ENCODE measurements at regions not wholly inside any gene's neighbourhood (a gene's known extent, or its start where the extent isn't known, plus 50 kb on each side); places are given as distances from the start of the nearest gene placed in this dataset.

DNA sequence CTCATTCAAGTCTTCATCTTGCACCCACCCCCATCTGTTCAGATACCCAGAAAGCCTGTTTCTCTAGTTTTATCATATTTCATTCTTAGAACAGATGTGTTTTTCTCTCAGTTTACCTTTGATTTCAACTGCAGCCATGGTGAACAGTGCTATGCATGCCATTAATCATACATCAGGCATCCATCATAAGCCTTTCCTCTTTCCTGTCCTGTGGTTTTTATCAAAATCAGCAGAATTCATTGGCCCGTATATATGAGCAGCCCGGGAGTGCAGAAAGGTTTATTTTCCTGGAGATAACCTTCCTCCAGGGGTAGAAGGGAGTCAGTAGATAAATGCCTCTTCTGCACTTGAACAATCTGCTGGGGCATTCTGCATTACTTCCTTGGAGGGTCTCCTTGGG is 65.7 kb downstream of the IL21 start:
- Histone ChIP-seq H3K36me3 (ENCODE audit: control insufficient read depth in 4 of 4, insufficient read depth in 4 of 4, low read length in 3 of 4) (no peaks in the 10 kb centered on the region), H3K4me1 (ENCODE audit: control extremely low read depth in 1 of 4, control insufficient read depth in 4 of 4, insufficient read depth in 4 of 4, low read length in 3 of 4) (peaks cover 0 to 7% (median 2%) of the 10 kb centered on the region in 4 experiments), H3K4me3 (ENCODE audit: control insufficient read depth in 1 of 7, extremely low read depth in 1 of 7, insufficient read depth in 4 of 7, low read depth in 2 of 7, low read length in 6 of 7) (no peak overlapping the region), H3K27me3 (replicated peaks in 2 of 5; ENCODE audit: control insufficient read depth in 4 of 5, insufficient read depth in 5 of 5, low read length in 4 of 5) (peaks cover 5 to 57% (median 8%) of the 10 kb centered on the region in 5 experiments), H3K9me3 (ENCODE audit: control extremely low read depth in 1 of 5, control insufficient read depth in 4 of 5, insufficient read depth in 2 of 5, low read depth in 1 of 5, low read length in 4 of 5) (peaks cover 0 to 2% (median 0%) of the 10 kb centered on the region in 5 experiments), H3K27ac (ENCODE audit: insufficient read depth in 1 of 2, low read depth in 1 of 2, low read length in 2 of 2, poor library complexity in 1 of 2, severe bottlenecking in 2 of 2) (no peak overlapping the region)
- DNase-seq, result peak in 2 of 3 donors; percentile 12 to 13
- CTCF ChIA-PET, result no interaction called here
- WGBS (ENCODE audit: insufficient coverage), result 0% methylated on average over 2 of the region's 2 CpGs
- POLR2A ChIA-PET, result no interaction called here

DNA sequence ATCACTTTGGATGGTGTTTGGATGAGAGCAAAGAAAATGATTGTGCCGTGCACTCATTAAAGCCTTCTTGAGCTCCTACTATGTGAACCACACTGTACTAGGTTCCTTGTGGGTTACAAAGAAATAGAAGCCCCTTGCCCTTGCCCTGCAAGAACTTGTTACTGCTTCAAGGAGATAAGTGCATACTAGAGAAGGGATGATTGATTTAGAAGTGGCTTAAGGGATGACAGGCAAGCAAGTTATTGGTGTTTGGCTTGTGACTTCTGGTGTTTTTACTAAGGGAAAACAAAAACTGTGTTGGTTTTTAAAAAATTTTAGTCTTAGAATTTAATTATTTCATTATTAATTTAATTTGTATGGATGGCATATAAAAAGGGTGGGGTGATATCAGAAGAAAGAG is 67.4 kb downstream of the IL21 start:
- DNase-seq, result no peak
- Histone ChIP-seq H3K9me3 (ENCODE audit: control extremely low read depth in 1 of 5, control insufficient read depth in 4 of 5, insufficient read depth in 2 of 5, low read depth in 1 of 5, low read length in 4 of 5) (peaks cover 0 to 2% (median 0%) of the 10 kb centered on the region in 5 experiments), H3K36me3 (ENCODE audit: control insufficient read depth in 4 of 4, insufficient read depth in 4 of 4, low read length in 3 of 4) (no peaks in the 10 kb centered on the region), H3K4me1 (ENCODE audit: control extremely low read depth in 1 of 4, control insufficient read depth in 4 of 4, insufficient read depth in 4 of 4, low read length in 3 of 4) (peaks cover 0 to 7% (median 2%) of the 10 kb centered on the region in 4 experiments), H3K27ac (ENCODE audit: insufficient read depth in 1 of 2, low read depth in 1 of 2, low read length in 2 of 2, poor library complexity in 1 of 2, severe bottlenecking in 2 of 2) (no peak overlapping the region), H3K4me3 (ENCODE audit: control insufficient read depth in 1 of 7, extremely low read depth in 1 of 7, insufficient read depth in 4 of 7, low read depth in 2 of 7, low read length in 6 of 7) (no peak overlapping the region), H3K27me3 (replicated peaks in 2 of 5; ENCODE audit: control insufficient read depth in 4 of 5, insufficient read depth in 5 of 5, low read length in 4 of 5) (peaks cover 5 to 51% (median 14%) of the 10 kb centered on the region in 5 experiments)
- no CpG with 5 or more reads among the region's 1 CpG for WGBS (ENCODE audit: insufficient coverage)
- ChIA-PET POLR2A (no interaction called here), CTCF (no interaction called here)

DNA sequence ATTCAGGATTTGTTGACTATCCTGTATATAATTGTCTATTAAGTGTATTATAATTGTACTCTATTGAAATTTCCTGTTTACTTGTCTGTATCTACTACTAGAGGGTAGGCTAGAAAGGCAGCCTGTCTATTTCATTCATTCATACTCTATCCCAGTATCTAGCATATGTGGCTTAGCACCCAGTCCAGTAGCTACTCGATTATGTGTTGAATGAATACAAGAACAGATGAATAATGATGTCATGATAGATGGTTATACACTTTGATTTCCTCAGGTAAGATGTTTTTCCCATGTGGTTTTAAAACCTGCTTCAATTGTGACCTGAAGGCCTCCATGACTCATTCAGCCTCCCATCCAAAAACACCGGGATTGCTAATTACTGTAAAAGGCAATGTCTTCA is 68.0 kb downstream of the IL21 start:
- WGBS (ENCODE audit: insufficient coverage), result 100% methylated on average over 1 of the region's 2 CpGs
- ChIA-PET CTCF (no interaction called here), POLR2A (no interaction called here)
- peaks cover 0 to 2% (median 0%) of the 10 kb centered on the region in 5 experiments for H3K9me3 ChIP-seq (ENCODE audit: control extremely low read depth in 1 of 5, control insufficient read depth in 4 of 5, insufficient read depth in 2 of 5, low read depth in 1 of 5, low read length in 4 of 5)
- H3K27me3 ChIP-seq (replicated peaks in 2 of 5; ENCODE audit: control insufficient read depth in 4 of 5, insufficient read depth in 5 of 5, low read length in 4 of 5), result peaks cover 2 to 51% (median 14%) of the 10 kb centered on the region in 5 experiments
- H3K27ac ChIP-seq (ENCODE audit: insufficient read depth in 1 of 2, low read depth in 1 of 2, low read length in 2 of 2, poor library complexity in 1 of 2, severe bottlenecking in 2 of 2), result no peak overlapping the region
- H3K36me3 ChIP-seq (ENCODE audit: control insufficient read depth in 4 of 4, insufficient read depth in 4 of 4, low read length in 3 of 4), result no peaks in the 10 kb centered on the region
- H3K4me3 ChIP-seq (ENCODE audit: control insufficient read depth in 1 of 7, extremely low read depth in 1 of 7, insufficient read depth in 4 of 7, low read depth in 2 of 7, low read length in 6 of 7), result no peak overlapping the region
- peaks cover 0 to 7% (median 2%) of the 10 kb centered on the region in 4 experiments for H3K4me1 ChIP-seq (ENCODE audit: control extremely low read depth in 1 of 4, control insufficient read depth in 4 of 4, insufficient read depth in 4 of 4, low read length in 3 of 4)
- DNase-seq, result no peak

DNA sequence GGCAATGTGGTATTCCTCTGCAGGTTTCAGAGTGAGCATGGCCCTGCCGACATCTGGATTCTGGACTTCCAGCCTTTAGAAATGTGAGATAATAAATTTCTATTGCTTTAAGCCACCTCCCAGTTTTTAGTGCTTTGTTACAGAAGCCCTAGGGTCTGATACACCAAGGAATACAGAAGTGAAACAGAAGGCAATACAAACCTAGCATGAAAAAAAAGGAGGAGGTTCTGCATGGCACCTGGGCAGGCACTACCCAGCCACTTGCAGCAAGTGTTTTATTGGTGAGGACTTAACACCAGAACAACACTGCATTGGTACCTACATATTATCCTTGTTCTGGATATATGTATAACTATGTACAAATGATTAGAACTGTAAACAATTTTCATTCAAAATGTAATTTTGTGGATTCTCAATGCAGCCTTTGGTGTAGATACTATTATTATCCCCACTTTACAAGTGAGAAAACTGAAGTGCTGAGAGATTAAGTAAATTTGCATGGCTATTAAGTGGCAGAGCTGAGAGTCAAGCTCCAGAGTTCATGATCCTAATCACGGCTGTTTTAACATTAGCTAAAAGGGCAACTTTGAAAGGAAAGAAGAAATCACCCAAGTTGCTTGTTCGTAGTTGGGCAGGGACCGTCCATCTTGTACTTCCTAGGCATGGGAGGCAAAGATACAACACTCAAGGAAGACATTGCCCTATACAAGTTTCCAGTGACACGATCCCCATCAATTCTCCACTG is 71.8 kb downstream of the IL21 start:
- Histone ChIP-seq H3K4me3 (ENCODE audit: control insufficient read depth in 1 of 7, extremely low read depth in 1 of 7, insufficient read depth in 4 of 7, low read depth in 2 of 7, low read length in 6 of 7) (no peak overlapping the region), H3K4me1 (ENCODE audit: control extremely low read depth in 1 of 4, control insufficient read depth in 4 of 4, insufficient read depth in 4 of 4, low read length in 3 of 4) (no peaks in the 10 kb centered on the region), H3K27me3 (replicated peaks in 2 of 5; ENCODE audit: control insufficient read depth in 4 of 5, insufficient read depth in 5 of 5, low read length in 4 of 5) (peaks cover 3 to 60% (median 18%) of the 10 kb centered on the region in 5 experiments), H3K9me3 (ENCODE audit: control extremely low read depth in 1 of 5, control insufficient read depth in 4 of 5, insufficient read depth in 2 of 5, low read depth in 1 of 5, low read length in 4 of 5) (peaks cover 0 to 2% (median 1%) of the 10 kb centered on the region in 5 experiments), H3K36me3 (ENCODE audit: control insufficient read depth in 4 of 4, insufficient read depth in 4 of 4, low read length in 3 of 4) (no peaks in the 10 kb centered on the region), H3K27ac (ENCODE audit: insufficient read depth in 1 of 2, low read depth in 1 of 2, low read length in 2 of 2, poor library complexity in 1 of 2, severe bottlenecking in 2 of 2) (no peak overlapping the region)
- no peak for DNase-seq
- 100% methylated on average over 4 of the region's 5 CpGs for WGBS (ENCODE audit: insufficient coverage)
- ChIA-PET POLR2A (no interaction called here), CTCF (no interaction called here)

DNA sequence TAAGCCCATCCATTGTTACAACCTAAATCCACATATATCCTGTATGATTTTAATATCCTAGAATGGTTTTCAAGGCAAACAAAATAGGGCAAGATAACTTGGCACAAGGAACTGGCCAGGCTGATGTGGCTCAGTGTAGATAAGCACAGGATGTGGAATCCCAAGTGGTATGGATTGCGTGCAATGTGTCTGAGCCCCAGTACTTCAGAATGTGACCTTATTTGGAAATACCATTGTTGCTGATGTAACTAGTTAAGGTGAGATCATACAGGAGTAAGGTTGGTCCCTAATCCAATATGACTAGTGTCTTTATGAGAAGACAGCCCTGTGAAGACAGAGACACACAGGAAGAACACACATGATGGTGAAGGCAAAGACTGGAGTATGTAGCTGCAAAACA is 72.4 kb downstream of the IL21 start:
- no peaks in the 10 kb centered on the region for H3K4me1 ChIP-seq (ENCODE audit: control extremely low read depth in 1 of 4, control insufficient read depth in 4 of 4, insufficient read depth in 4 of 4, low read length in 3 of 4)
- peaks cover 0 to 3% (median 2%) of the 10 kb centered on the region in 5 experiments for H3K9me3 ChIP-seq (ENCODE audit: control extremely low read depth in 1 of 5, control insufficient read depth in 4 of 5, insufficient read depth in 2 of 5, low read depth in 1 of 5, low read length in 4 of 5)
- ChIA-PET CTCF (no interaction called here), POLR2A (no interaction called here)
- H3K4me3 ChIP-seq (ENCODE audit: control insufficient read depth in 1 of 7, extremely low read depth in 1 of 7, insufficient read depth in 4 of 7, low read depth in 2 of 7, low read length in 6 of 7), result no peak overlapping the region
- 80% methylated on average over 1 of the region's 1 CpG for WGBS (ENCODE audit: insufficient coverage)
- no peak overlapping the region for H3K27ac ChIP-seq (ENCODE audit: insufficient read depth in 1 of 2, low read depth in 1 of 2, low read length in 2 of 2, poor library complexity in 1 of 2, severe bottlenecking in 2 of 2)
- H3K27me3 ChIP-seq (replicated peaks in 2 of 5; ENCODE audit: control insufficient read depth in 4 of 5, insufficient read depth in 5 of 5, low read length in 4 of 5), result peaks cover 3 to 58% (median 14%) of the 10 kb centered on the region in 5 experiments
- no peaks in the 10 kb centered on the region for H3K36me3 ChIP-seq (ENCODE audit: control insufficient read depth in 4 of 4, insufficient read depth in 4 of 4, low read length in 3 of 4)
- DNase-seq, result no peak

DNA sequence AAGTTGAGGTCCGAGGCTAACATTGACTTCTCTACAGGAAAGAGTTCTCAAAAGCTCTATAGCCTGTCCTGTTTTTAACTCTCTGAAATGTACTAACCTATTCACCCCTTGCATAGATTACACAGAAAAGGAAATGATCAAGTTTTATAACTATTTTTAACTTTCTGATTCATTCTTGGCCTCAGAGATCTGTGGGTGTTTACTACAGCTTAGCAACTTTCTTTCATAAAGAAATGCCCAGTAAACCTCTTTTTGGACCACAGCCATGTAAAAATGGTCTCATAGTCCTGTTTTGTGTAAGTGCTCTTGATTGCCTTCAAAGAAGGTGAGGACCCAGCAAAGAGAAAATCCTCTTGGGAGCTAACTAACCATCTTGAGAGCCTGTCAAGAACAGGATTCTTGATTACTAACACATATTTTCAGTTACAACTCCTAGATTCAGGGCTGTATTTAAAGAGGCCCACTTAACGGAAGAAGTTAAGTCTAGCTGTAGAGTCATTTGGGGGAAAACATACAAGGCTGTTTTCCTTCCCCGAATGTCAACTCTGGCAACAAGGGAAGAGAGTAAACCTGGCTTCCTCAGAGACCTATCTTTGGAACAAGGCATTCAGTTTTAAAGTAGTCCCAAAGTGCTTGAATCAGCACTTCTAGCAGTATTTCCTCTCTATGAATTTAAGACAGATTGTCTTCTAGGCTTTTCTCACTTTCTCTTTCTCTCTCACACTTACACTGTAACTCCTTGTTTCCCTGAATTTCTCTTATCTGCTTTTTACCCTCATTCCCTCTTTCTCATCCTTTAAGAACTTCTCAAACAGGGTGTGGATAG is 78.2 kb downstream of the IL21 start:
- CTCF ChIA-PET, result interaction anchor here (0.8 kb wide), 1 partner anchor 14 kb away, joined by 3 read pairs; no protein-coding TSS in a partner anchor
- peaks cover 0 to 4% (median 0%) of the 10 kb centered on the region in 4 experiments for H3K4me1 ChIP-seq (ENCODE audit: control extremely low read depth in 1 of 4, control insufficient read depth in 4 of 4, insufficient read depth in 4 of 4, low read length in 3 of 4)
- no peak overlapping the region for H3K4me3 ChIP-seq (ENCODE audit: control insufficient read depth in 1 of 7, extremely low read depth in 1 of 7, insufficient read depth in 4 of 7, low read depth in 2 of 7, low read length in 6 of 7)
- 67% methylated on average over 3 of the region's 3 CpGs for WGBS (ENCODE audit: insufficient coverage)
- no peak overlapping the region for H3K27ac ChIP-seq (ENCODE audit: insufficient read depth in 1 of 2, low read depth in 1 of 2, low read length in 2 of 2, poor library complexity in 1 of 2, severe bottlenecking in 2 of 2)
- POLR2A ChIA-PET, result no interaction called here
- H3K36me3 ChIP-seq (ENCODE audit: control insufficient read depth in 4 of 4, insufficient read depth in 4 of 4, low read length in 3 of 4), result no peaks in the 10 kb centered on the region
- peaks cover 0 to 19% (median 11%) of the 10 kb centered on the region in 5 experiments for H3K9me3 ChIP-seq (ENCODE audit: control extremely low read depth in 1 of 5, control insufficient read depth in 4 of 5, insufficient read depth in 2 of 5, low read depth in 1 of 5, low read length in 4 of 5)
- peaks cover 2 to 58% (median 26%) of the 10 kb centered on the region in 5 experiments for H3K27me3 ChIP-seq (replicated peaks in 2 of 5; ENCODE audit: control insufficient read depth in 4 of 5, insufficient read depth in 5 of 5, low read length in 4 of 5)
- no peak for DNase-seq

DNA sequence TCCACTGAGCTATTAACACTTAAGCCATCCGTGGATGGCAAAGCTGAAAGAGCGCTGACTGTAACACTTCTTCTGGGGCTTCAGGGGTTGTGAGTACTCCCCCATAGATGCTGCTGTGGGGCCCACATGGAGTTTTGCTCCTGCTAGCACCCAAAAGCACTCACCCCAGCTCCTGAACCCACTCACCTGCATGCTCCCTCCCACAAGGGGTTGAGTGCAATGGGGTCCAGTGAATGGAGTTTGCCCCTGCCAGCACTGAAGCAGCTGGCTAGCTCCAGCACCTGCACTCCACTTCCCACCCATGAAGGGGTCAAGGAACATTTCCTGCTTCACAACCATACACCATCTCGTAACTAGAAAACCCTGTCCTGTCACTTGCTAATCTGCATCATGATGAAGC is 78.9 kb downstream of the IL21 start:
- Histone ChIP-seq H3K27me3 (replicated peaks in 2 of 5; ENCODE audit: control insufficient read depth in 4 of 5, insufficient read depth in 5 of 5, low read length in 4 of 5) (peaks cover under 1 to 52% (median 26%) of the 10 kb centered on the region in 5 experiments), H3K4me1 (ENCODE audit: control extremely low read depth in 1 of 4, control insufficient read depth in 4 of 4, insufficient read depth in 4 of 4, low read length in 3 of 4) (peaks cover 0 to 4% (median 0%) of the 10 kb centered on the region in 4 experiments), H3K9me3 (ENCODE audit: control extremely low read depth in 1 of 5, control insufficient read depth in 4 of 5, insufficient read depth in 2 of 5, low read depth in 1 of 5, low read length in 4 of 5) (peaks cover 0 to 18% (median 10%) of the 10 kb centered on the region in 5 experiments), H3K36me3 (ENCODE audit: control insufficient read depth in 4 of 4, insufficient read depth in 4 of 4, low read length in 3 of 4) (no peaks in the 10 kb centered on the region), H3K27ac (ENCODE audit: insufficient read depth in 1 of 2, low read depth in 1 of 2, low read length in 2 of 2, poor library complexity in 1 of 2, severe bottlenecking in 2 of 2) (no peak overlapping the region), H3K4me3 (ENCODE audit: control insufficient read depth in 1 of 7, extremely low read depth in 1 of 7, insufficient read depth in 4 of 7, low read depth in 2 of 7, low read length in 6 of 7) (no peak overlapping the region)
- 100% methylated on average over 3 of the region's 3 CpGs for WGBS (ENCODE audit: insufficient coverage)
- ChIA-PET CTCF (interaction anchor here (0.8 kb wide), 1 partner anchor 15 kb away, joined by 3 read pairs; no protein-coding TSS in a partner anchor), POLR2A (no interaction called here)
- no peak for DNase-seq
